GM18520 (cell line): ENCODE measurements at regions not wholly inside any gene's neighbourhood (a gene's known extent, or its start where the extent isn't known, plus 50 kb on each side); places are given as distances from the start of the nearest gene placed in this dataset.
"Not testable (repeated sequence)": the region's sequence is repeated elsewhere in the genome, so short reads cannot be mapped to it uniquely, and the experiment has no call there.

Source experiments
- ATAC-seq: cut with Tn5 transposase; IDR thresholded peaks from one replicate; pipeline ENCODE4 v1.9.1; 2021; ENCODE audit not compliant: unreplicated experiment

DNA sequence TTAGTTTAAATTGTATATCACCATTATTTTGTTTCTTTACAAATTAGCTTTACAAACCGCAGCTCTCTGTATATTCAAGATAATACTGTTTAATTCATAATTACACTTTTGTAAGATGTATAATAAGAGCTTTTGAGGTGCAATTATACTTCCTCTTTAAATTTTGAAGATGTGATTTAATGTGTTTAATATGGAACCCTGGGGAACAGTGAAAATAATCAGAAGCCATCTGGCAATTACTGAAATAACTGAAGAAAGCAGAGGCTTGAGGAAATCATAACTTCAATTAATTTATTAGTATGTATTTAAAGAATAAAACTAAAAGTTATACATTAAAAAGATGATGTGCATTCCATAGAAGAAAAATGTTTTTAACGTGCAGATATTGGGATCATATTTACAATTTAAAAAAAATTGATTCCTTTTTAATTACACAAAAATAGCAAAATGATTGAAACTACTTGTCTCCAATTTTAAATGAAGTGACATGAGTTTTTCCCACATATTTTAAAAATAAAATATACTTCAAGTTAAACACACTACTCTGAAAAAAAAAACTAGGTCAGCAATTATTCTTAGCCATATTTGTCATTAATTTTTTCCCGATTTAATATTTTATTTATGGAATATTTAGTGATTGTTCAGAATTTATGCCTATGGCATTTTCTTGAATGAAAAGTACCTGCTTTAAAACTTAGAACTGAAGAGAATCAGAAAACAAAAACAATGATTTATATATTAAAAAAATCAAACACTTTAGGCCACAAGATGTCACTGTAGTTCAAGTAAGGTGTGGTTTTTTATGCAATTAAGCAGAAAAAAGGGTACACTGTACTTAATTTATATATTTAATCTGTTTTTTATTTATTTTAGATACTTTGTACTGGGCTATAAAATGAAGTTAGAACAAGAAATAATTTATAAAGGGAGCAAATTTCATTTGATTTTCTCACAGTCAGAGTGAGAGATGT, 942.7 kb upstream of the NDST4 start:
- ATAC-seq, result no peak

DNA sequence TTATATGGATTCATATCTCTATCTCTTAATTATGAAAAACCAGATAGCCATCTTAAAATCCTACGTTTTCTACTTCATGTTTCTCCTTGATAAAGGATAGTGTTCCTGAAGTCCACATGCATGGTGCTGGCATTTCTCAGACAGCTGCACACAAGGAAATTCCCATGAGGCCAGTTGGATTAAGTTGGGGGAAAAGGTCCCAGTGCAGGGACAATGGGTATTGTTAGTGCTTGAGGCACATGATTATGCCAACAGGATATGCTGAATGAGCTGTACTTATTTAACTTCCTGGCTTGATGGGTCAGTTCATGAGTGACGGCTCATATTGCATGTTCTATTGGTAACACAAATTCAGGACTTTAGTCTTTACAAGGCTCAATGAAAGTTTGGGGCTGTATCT, 913.9 kb upstream of the NDST4 start:
- ATAC-seq, result no peak

DNA sequence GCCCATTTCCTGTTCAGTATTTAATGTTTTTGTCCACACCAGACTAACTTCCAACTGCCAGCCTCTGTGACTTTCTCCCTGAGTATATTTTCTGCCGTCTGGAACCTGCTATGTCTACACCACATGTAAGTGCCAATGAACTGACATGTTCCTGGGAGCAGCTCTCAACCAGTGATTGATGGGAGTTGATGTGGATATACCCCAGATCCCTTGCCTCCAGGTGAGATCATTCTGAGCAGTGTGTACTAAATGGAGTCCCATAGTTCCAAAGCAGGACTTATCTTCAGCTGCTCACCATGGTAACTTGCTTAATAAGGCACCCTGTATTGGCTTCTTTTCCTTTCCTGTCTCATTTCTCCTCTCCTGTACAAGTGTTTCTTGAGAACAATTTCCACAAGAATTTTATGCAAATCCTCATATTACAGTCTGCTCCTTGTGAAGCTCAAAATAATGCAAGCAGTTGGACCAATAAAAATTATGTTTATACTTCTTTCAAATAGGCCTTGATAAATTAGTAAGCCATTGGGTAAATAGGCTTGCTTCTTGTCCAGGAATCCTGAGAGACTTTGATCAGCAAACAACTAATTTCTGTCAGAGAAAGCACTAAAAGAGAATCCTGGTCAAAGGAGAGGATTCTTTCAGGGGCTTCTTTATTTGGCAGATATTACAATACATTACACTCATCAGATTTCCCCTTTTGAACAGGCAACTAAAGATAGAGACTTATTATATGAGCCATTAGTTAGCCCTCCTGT, 911.7 kb upstream of the NDST4 start:
- no peak for ATAC-seq

DNA sequence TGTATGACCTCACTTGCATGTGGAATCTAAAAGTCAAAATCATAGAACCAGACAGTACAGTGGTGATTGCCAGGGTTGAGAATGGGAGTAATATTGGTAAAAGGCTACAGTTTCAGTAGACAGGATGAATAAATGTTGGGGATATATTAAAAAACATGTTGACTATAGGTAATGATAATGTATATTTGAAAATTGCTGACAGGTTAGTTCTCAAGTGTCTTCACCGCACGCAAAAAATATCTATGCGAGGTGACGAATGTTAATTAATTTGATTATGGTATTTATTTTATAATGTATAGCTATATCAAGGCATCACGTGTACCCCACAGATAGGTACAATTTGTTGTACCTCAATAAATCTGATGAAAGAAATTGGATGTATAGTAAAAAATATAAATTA, 909.6 kb upstream of the NDST4 start:
- no peak for ATAC-seq

DNA sequence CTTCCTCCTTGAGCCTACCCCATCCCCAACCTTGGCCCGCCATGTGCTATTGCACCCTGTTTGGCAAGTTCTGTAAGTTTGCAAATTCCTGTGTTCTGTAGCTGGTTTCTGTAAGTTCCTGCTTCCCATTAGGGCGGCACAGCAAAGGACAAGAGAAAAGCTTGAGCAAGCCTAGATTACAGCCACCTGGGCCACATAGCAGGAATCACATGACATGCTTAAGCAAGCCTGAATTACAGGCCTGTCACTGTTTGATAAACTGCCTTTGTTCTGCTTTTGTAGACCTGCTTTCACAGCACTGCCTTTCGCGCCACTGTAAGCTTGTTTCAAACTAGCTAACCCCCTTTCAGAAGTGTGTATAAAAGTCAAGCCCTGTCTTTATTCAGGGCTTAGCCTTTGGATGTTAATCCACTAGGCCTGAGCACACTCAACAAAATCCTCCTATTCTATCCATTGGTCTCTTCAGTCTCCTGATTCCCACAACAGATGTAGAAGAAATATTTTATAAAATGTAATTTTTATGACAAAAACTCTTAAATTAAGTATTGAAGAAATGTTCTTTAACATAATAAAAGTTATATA, 906.8 kb upstream of the NDST4 start:
- no peak for ATAC-seq

DNA sequence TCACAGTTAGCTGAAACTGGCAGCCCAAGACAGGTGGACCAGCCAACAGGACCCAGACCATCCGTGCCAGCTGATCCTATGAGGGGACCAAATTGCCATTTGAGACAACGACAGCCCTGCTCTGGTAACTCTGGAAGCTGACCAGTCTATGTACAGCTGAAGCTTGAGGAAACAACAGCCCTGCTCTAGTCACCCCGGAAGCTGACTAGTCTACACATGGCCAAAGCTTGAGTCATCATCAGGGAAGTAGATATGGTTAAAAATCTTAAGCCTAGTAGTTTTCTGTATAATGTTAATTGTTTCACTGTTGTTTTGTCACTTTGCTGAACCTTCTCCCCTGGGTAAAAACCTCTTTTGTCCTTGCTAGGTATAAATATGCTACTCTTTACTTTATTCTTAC, 905.4 kb upstream of the NDST4 start:
- ATAC-seq, result no peak

DNA sequence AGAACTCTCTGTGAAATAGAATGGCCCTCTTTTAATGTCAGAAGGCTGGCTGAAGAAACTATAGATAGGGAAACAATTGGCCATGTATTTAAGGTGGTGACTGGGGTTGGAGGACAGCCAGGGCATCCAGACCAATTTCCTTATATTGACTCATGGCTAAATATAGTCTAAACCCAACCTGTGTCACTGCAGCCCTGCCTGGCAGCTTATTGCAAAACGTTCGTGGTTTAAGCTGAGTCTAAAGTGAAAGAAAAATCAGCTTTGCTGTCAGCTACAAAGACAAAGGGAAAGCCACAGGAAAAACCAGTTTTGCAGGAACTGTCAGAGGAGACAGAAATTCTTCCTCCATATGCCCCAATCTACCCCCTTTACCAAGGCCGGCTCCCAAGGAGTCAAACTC, 902.8 kb upstream of the NDST4 start:
- no peak for ATAC-seq

DNA sequence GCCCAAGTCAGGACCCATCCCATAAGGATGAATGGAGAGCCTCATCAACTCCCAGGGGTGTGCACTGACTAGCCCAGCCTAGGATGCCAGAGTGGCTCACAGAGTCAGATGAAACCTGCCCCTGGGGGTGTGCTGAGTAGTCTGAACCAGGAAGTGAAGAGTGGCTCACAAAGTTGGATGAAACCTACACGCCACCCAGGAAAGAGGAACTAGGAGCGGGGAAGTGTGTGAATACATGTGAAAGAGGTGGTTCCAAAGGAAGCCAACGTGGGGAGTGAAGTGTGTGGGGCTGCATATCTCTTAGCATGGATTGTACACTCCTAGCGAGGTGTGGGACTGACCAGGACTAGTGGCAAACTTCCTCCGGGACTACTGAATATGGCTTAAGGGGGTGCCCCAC, 902.1 kb upstream of the NDST4 start:
- no peak for ATAC-seq

DNA sequence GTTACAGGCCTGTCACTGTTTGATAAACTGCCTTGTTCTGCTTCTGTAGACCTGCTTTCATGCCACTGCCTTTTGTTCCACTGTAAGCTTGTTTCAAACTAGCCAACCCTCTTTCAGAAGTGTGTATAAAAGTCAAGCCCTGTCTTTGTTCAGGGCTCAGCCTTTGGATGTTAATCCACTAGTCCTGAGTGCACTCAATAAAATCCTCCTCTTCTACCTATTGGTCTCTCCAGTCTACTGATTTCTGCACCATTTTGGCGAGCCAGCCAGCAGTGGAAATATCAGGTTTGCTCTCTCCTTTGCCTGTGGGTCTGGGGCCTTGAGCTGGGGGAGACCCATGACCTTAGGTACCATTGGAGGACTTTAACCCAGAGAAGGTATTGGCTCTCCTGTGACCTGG, 901.6 kb upstream of the NDST4 start:
- no peak for ATAC-seq

DNA sequence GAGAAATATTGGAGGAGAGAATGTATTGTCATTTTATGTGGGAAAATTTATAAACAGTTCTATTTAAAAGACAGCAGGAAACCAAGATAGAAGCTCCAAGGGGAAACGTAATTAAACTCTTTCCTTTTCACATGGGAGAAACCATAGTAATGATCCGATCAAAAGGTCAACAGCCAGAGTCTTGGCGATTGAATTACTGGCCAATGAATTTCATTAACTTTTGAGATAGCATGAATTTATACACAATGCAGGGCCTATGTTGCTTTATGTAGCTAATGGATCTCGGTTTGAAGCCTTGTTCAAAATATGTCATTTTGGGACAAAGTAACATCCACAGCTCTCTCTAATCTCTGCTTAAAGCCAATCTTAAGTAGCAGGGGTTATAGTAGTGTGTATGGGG, 897.5 kb upstream of the NDST4 start:
- ATAC-seq, result no peak

DNA sequence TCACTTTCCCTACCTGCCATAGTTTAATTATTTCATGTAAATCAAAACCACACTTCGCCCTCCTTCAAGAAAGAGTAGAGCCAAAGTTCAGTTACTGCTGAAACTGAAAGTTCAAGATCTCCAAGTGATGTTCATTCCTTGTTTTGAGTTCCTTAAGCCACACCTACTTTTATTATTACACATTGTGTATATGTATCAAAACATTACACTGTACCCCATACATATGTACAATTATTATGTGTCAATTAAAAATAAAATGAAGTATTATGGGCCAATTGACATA, 892.3 kb upstream of the NDST4 start:
- ATAC-seq, result no peak

DNA sequence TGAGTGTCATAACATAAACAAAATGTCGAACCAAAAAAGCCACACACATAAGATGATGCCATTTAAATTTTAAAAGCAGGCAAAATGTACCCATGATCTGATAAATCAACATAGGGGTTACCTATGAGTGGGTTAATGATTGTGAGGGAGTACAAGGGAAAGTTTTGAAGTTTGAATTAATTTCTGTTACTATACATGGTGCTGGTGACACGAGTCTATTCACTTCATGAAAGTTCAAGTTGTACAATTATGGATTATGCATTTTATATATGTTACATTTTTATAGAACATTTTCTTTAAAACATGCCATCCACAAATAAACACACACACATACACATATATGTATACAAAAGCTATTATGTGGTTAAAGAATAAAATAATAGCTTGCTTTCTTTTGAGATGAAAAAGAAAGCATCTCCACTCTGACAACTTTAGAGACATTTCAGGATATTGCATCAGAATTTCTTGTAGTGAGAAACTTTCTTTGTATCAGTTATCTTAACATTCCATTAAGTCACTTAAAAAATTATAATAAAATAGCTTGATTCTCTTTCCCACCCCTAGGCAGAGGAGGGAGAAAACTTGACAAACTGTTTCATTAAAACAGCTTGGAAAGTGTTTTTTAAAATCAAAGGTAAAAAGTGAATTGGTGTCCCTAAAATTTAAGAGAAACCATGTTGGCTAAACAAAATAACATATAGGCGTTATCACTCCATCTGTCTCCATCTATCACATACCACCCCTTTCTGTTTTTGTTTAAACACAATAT, 891.8 kb upstream of the NDST4 start:
- no peak for ATAC-seq

DNA sequence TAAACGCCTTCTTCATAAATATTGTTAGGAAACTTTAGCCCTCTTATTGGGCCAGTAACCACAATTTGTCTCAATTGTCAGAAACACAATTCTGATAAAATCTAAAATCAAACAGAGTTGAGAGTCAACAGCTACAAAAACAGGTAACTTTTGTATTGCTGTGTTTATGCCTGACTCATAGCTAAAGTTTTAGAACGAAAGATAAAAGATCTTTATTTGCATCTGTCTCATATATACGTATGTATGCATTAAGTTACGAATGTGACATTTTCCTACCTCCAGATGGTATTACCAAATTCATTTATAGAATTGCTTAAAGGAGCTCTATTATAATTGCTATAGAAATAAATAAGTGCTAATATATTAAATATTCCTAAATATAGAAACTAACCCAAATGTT, 887.9 kb upstream of the NDST4 start:
- ATAC-seq, result no peak

DNA sequence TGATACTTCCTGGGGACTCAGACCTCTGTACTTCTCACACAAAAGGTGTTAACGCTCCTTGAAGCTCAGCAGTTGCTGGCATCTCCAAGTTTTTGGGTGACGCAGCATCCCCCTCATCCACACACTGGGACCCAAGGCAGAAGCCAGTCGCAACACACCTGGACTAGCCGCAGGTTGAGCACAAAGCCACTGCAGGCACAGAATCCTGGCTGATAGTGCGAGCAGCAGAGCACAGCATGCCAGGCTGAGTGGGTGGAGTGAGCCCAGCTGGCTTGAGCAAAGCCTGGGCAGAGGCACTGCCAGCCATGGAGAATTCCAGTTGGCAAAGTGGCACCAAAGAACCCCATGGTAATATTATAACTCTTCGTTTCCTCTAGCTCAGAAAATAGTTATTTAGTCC, 873.2 kb upstream of the NDST4 start:
- ATAC-seq, result no peak

DNA sequence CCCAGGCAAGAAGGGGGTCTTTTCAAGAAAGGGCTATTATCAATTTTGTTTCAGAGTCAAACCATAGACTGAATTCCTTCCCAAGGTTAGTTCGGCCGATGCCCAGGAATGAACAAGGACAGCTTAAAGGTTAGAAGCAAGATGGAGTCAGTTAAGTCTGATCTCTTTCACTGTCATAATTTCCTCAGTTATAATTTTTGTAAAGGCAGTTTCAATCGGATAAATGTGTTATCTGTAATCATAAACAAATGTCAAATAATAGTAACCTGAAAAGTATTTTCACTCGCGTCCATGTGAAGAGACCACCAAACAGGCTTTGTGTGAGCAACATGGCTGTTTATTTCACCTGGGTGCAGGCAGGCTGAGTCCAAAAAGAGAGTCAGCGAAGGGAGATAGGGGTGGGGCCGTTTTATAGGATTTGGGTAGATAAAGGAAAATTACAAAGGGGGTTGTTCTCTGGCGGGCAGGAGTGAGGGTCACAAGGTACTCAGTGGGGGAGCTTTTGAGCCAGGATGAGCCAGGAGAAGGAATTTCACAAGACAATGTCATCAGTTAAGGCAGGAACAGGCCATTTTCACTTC, 862.1 kb upstream of the NDST4 start:
- ATAC-seq, result not testable (repeated sequence)

DNA sequence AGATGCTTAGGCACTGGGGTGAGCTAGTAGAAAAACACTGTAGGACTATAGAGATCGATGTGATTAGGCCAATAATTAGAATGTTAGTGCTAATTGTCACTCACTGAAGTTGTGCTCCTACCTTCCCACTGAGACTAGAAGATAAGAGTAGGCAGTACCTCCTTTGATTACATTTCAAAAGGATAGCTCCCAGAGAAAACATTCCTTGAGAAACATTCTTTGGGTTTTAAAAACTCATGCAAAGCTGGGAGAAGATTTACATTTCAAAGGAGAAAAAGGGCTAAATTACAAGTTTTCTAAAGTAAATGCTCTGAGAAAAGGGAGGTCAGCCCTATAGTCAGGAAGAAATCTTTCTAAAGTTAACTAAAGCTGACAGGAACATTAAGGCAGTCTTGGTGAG, 860.3 kb upstream of the NDST4 start:
- no peak for ATAC-seq

DNA sequence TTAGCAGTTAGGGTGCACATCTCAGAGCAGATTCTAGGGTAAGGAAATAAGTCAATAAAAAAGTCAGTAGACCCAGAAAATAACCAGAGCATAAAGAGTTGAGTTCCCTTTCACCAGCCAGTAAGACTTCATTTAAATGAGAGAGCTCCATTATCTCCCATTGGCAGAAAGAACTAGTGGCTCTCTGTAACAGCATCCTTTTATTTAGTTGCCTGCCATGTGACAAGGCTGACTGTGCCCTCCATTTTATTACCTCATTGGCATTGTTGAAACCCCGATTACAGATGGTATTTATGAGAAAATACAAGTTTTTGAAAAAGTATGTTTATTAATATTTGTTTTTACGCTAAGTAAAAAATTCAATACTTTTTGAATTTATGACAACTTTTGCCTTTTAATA, 859.5 kb upstream of the NDST4 start:
- no peak for ATAC-seq

DNA sequence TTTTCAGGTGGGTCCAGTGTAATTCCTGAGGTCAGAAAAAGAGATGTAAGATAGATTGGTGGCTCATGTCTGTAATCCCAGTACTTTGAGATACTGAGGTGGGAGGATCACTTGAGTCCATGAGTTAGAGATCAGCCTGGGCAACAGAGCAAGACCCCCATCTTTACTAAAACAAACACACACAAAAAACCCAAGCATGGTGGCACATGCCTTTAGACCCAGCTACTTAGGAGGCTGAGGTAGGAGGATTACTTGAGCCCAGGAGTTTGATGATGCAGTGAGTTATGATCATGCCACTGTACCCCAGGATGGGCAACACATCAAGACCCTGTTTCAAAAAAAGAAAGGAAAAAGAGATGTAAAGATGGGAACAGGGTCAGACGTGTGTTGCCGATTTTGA, 857.4 kb upstream of the NDST4 start:
- no peak for ATAC-seq

DNA sequence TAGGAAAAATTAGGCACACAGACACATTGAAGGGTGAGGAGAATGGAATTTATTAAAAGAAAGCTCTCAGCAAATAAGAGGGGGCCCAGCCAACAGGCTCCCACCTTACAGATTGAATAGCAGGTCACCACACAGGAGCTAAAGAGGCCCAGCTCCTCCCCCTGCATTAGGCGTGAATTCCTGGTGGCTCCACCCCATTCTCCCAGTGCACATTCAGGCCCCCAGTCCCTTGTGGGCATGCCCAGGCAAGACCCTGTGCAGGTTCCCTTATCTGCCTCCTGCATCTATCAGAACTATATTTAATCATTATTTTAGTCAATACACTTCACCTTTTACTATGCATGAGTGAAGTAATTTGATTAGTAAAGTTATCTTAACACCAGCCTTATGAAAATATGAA, 856.3 kb upstream of the NDST4 start:
- ATAC-seq, result no peak

DNA sequence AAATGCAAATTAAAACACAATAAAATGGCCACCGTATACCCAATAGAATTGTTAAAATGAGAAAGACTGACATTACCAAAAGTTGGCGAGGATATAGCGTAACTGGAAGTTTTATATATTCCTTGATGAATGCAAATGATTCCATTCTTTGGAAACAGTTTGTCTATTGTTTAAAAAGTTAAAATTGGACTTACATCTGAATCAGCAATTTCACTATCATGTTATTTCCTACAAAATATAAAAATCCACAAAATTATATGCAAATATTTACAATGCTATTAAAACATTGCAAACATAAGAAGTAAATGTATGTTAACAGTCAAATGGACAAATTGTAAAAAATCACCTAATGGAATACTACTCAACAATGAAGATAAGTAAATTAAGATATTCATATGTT, 852.2 kb upstream of the NDST4 start:
- no peak for ATAC-seq
